RWPE2 (cell line): ENCODE measurements at regions not wholly inside any gene's neighbourhood (a gene's known extent, or its start where the extent isn't known, plus 50 kb on each side); places are given as distances from the start of the nearest gene placed in this dataset.

Source experiments
- ATAC-seq: fragments of 200-7000 bp; cut with Tn5 transposase; 3 replicates; pipeline ENCODE4 v1.9.1; 2021; ENCODE audit warnings: low read depth
- DNase-seq: peaks from one replicate; pipeline ENCODE4 v3.0.0-alpha.2; 2020; ENCODE audit warnings: low spot score
- H3K27ac ChIP-seq: fragments of 450-650 bp; 2 replicates; pipeline ENCODE4 v1.5.1; 2017; ENCODE audit warnings: mild to moderate bottlenecking; ENCODE audit not compliant: poor library complexity, severe bottlenecking
- H3K27me3 ChIP-seq: fragments of 250-450 bp; sonication (Bioruptor Pico); 2 replicates; pipeline ENCODE4 v1.5.1; 2021; ENCODE audit warnings: mild to moderate bottlenecking, moderate library complexity; ENCODE audit not compliant: insufficient read depth, poor library complexity, severe bottlenecking
- H3K36me3 ChIP-seq: fragments of 250-450 bp; sonication (Bioruptor Pico); 2 replicates; pipeline ENCODE4 v1.5.1; 2020; ENCODE audit warnings: low read depth, mild to moderate bottlenecking, moderate library complexity
- H3K4me1 ChIP-seq: fragments of 250-450 bp; sonication (Bioruptor Pico); 2 replicates; pipeline ENCODE4 v1.5.1; 2021; ENCODE audit warnings: mild to moderate bottlenecking, moderate library complexity; ENCODE audit not compliant: insufficient read depth, poor library complexity, severe bottlenecking
- H3K4me3 ChIP-seq: fragments of 250-450 bp; sonication (Bioruptor Pico); 2 replicates; pipeline ENCODE4 v1.5.1; 2021; ENCODE audit warnings: mild to moderate bottlenecking, moderate library complexity; ENCODE audit not compliant: severe bottlenecking
- H3K9me3 ChIP-seq: fragments of 250-450 bp; sonication (Bioruptor Pico); 2 replicates; pipeline ENCODE4 v1.5.1; 2021; ENCODE audit warnings: mild to moderate bottlenecking, moderate library complexity; ENCODE audit not compliant: severe bottlenecking
- TF ChIP-seq, protein P1 (sequence below): fragments of 450-650 bp; IDR thresholded peaks from one replicate; pipeline ENCODE4 v1.5.1; 2017; ENCODE audit warnings: mild to moderate bottlenecking, moderate library complexity; ENCODE audit not compliant: poor library complexity, severe bottlenecking

DNA sequence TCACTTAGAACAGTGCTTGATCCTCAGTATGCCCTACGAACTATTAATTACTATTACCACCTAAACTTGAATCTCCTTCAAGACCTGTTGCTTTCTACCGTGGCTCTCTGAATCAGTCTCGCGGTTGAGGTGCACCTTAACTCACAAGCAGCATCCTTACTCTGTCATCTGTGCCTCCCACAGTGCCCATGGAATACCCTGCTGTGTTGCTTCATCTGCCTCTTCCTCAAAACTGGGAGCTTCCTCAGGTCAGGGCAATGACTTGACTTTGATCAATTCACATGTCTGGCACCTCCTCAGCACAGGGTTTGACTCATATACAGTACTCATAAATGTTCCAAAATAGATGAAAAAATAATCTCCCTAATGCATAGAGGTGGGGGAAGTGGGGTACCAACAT, 305.9 kb downstream of the NUAK1 start:
- no peak overlapping the region for H3K27ac ChIP-seq

DNA sequence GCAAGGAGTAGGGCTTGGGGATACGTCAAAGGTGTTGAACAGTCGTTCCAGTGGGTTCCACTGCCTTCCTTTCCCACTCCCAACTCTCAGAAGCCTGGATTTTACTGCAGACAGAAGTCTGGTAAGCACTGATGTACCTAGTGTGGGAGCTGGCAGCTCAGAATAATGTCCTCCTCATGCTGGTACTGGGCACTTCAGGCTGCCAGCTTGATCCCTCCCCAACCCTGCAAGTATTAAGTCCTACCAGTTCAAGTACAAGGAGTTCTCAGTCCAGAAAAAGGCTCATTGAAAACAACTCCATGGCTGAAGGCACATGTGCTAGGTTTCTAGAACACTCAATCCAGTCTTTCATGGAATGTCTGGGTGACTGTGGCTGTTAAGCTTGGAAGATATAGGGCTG, 304.3 kb downstream of the NUAK1 start:
- no peaks in the 10 kb centered on the region for H3K4me1 ChIP-seq
- H3K27me3 ChIP-seq: no peaks in the 10 kb centered on the region
- ATAC-seq: no peak
- no peaks in the 10 kb centered on the region for H3K36me3 ChIP-seq
- no peak overlapping the region for H3K27ac ChIP-seq
- no peak overlapping the region for H3K4me3 ChIP-seq
- TF ChIP-seq, protein P1, sequence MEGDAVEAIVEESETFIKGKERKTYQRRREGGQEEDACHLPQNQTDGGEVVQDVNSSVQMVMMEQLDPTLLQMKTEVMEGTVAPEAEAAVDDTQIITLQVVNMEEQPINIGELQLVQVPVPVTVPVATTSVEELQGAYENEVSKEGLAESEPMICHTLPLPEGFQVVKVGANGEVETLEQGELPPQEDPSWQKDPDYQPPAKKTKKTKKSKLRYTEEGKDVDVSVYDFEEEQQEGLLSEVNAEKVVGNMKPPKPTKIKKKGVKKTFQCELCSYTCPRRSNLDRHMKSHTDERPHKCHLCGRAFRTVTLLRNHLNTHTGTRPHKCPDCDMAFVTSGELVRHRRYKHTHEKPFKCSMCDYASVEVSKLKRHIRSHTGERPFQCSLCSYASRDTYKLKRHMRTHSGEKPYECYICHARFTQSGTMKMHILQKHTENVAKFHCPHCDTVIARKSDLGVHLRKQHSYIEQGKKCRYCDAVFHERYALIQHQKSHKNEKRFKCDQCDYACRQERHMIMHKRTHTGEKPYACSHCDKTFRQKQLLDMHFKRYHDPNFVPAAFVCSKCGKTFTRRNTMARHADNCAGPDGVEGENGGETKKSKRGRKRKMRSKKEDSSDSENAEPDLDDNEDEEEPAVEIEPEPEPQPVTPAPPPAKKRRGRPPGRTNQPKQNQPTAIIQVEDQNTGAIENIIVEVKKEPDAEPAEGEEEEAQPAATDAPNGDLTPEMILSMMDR: no peak
- no peaks in the 10 kb centered on the region for H3K9me3 ChIP-seq
- no peak for DNase-seq

More for the DNA sequence above, 305.9 kb downstream of the NUAK1 start:
- Histone ChIP-seq H3K27me3 (no peaks in the 10 kb centered on the region), H3K36me3 (no peaks in the 10 kb centered on the region), H3K9me3 (no peaks in the 10 kb centered on the region), H3K4me1 (no peaks in the 10 kb centered on the region), H3K4me3 (no peak overlapping the region)
- ATAC-seq (no peak), DNase-seq (no peak)
- TF ChIP-seq, protein P1: no peak

DNA sequence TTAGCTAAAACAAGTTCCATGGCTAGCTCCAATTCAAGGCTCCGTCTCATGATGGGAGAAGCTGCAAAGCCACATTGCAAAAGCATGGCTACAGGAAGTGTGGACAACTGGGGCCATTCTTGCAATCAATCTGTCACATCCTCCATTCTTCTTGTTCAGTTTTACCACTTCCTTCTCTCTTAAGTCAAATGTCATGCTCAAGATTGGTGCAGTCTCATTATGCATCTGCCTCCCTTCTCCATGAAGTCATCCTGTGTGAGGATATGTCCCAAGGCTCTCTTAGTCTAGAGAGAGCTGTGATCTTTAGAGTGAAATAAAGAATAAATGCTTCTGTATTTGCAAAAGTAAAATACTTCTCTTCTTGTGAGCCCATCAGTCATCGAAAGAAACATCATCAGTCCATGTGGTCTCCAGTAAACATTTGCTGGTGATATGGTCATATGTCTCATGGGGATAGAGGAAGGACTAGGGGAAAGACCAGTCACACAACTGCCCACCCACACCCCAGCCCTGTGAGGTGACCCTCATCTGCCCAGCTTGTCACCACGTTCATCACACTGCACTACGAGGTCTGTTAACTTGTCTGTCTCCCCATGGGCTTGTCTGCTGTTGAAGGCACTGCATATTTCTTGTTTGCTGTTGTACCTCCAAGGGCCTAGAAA, 303.0 kb downstream of the NUAK1 start:
- TF ChIP-seq, protein P1: no peak
- H3K9me3 ChIP-seq: no peaks in the 10 kb centered on the region
- H3K27ac ChIP-seq: no peak overlapping the region
- no peaks in the 10 kb centered on the region for H3K4me1 ChIP-seq
- H3K4me3 ChIP-seq: no peak overlapping the region
- DNase-seq (no peak), ATAC-seq (no peak)
- no peaks in the 10 kb centered on the region for H3K36me3 ChIP-seq
- no peaks in the 10 kb centered on the region for H3K27me3 ChIP-seq

DNA sequence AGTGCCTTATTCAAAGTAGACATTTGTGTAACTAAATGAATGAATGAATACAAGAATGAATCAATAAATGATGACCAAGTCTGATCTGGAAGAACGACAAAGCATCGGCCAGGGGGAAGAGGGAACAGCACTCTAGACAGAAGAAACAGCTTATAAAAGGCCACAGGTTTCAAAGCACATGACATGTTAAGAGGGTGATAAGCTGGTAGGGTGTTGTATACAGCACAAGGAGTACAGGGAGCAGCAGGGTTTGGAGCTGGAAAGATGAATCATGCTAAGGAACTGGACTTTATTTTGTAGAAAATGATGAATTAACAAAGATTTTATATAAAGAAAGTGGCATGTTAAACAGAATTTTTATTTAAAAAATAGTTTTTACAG, 302.5 kb downstream of the NUAK1 start:
- H3K4me3 ChIP-seq: no peak overlapping the region
- no peak for DNase-seq
- H3K9me3 ChIP-seq: no peaks in the 10 kb centered on the region
- no peaks in the 10 kb centered on the region for H3K4me1 ChIP-seq
- TF ChIP-seq, protein P1: no peak
- no peaks in the 10 kb centered on the region for H3K27me3 ChIP-seq
- no peak overlapping the region for H3K27ac ChIP-seq
- no peak for ATAC-seq
- H3K36me3 ChIP-seq: no peaks in the 10 kb centered on the region

DNA sequence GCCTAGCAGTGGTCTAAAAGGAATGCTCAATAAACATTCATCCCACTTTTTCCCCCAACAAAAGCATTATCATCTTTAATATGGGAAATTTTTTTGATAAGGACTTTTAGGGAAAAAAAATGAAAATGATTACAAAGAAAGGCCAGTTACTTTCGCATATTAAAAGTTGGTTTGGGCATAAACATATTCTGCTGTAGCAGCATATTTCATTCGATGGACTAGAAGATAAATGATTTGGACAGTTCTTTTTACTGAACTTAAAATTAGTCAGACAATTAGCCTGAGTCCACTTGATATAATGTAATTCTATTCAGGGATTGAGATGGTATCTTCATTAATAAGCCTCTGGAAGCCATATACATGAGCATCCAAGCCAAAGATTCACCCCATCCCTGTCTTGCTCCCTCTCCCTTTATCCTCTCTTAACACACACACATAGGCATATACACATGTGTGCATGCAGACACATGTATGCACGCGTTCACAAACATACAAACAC, 299.1 kb downstream of the NUAK1 start:
- ATAC-seq (no peak), DNase-seq (no peak)
- no peak overlapping the region for H3K27ac ChIP-seq
- no peak overlapping the region for H3K4me3 ChIP-seq
- TF ChIP-seq, protein P1: no peak
- no peaks in the 10 kb centered on the region for H3K9me3 ChIP-seq
- H3K4me1 ChIP-seq: no peaks in the 10 kb centered on the region
- no peaks in the 10 kb centered on the region for H3K36me3 ChIP-seq
- H3K27me3 ChIP-seq: no peaks in the 10 kb centered on the region
